ENCODE measurements at regions not wholly inside any gene's neighbourhood (a gene's known extent, or its start where the extent isn't known, plus 50 kb on each side); places are given as distances from the start of the nearest gene placed in this dataset.
"Not testable (repeated sequence)": the region's sequence is repeated elsewhere in the genome, so short reads cannot be mapped to it uniquely, and the experiment has no call there.

DNA sequence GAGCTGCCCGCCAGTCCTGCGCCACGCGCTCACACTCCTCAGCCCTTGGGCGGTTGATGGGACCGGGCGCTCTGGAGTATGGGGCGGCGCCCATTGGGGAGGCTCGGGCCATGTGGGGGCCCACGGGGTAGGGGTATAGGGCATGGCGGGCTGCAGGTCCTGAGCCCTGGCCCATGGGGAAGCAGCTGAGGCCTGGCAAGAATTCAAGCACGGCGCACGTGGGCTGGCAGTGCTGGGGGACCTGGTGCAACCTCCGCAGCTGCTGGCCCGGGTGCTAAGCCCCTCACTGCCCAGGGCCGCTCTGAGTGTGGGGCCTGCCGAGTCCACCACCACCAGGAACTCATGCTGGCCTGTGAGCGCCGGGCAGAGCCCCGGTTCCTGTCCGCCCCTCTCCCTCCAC lies 229.6 kb upstream of the ZNF608 start:
- ATAC-seq (ENCODE audit: low FRiP score) (no peak), DNase-seq (ENCODE audit: low spot score) (no peak)
- TF ChIP-seq, protein P1, sequence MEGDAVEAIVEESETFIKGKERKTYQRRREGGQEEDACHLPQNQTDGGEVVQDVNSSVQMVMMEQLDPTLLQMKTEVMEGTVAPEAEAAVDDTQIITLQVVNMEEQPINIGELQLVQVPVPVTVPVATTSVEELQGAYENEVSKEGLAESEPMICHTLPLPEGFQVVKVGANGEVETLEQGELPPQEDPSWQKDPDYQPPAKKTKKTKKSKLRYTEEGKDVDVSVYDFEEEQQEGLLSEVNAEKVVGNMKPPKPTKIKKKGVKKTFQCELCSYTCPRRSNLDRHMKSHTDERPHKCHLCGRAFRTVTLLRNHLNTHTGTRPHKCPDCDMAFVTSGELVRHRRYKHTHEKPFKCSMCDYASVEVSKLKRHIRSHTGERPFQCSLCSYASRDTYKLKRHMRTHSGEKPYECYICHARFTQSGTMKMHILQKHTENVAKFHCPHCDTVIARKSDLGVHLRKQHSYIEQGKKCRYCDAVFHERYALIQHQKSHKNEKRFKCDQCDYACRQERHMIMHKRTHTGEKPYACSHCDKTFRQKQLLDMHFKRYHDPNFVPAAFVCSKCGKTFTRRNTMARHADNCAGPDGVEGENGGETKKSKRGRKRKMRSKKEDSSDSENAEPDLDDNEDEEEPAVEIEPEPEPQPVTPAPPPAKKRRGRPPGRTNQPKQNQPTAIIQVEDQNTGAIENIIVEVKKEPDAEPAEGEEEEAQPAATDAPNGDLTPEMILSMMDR (IDR thresholded peaks at IDR 0.05): no peak

DNA sequence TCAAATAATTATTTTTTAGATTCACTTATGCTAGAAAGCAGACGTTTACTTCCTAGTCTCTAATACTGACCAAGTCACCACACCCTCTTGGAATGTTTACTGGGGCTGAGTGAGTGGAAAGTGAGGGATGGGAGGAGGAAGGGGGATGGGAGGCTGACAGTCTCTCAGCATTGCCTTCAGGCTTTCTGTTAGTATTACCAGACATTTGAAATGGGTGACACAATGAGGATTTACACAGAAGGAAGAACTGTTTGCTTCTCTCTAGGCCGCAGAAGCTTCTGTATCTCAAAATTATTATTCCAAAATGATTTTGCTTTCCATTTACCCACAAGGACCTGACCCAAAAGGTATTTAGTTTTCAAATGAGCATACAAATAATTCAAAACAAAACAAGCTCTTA lies 232.8 kb upstream of the ZNF608 start:
- TF ChIP-seq, protein P1 (IDR thresholded peaks at IDR 0.05): no peak
- ATAC-seq (ENCODE audit: low FRiP score) (no peak), DNase-seq (ENCODE audit: low spot score) (no peak)

DNA sequence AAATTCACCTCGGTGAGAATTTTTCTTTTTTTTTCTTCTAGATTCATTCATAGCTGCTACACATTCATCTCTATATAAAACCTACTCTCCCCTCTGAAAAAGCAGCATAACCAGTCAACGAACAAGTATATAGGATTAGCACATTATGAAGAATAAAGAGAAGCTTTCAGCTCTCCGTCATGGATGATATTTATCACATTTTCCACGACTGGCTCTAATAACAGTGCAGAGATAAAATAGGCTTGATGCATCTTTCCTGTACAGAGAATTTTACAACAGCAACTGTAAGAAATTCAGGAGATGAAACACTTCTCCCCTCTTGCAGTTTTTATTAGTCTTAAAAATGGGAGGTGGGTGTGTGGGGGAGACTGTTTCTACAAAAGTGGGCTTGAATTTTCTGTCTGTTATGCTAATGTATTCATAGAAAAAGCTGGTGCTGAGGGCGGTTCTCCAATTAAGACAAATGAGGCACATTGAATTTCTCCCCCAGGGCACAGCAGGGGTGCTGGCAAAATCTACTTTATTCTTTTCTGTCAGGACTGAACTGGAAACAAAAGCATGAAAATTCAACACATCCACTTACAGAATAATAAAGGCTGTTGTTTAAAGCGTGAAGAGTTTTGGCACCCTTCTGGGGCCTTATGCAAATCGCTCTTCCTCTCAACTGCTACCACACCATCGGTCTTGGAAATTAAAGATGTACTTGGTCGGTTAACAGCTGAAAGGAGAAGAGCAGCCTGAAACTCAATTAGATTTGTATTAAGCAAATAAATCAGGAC lies 233.9 kb upstream of the ZNF608 start:
- DNase-seq (ENCODE audit: low spot score) (no peak), ATAC-seq (ENCODE audit: low FRiP score) (no peak)
- TF ChIP-seq, protein P1 (IDR thresholded peaks at IDR 0.05): no peak

DNA sequence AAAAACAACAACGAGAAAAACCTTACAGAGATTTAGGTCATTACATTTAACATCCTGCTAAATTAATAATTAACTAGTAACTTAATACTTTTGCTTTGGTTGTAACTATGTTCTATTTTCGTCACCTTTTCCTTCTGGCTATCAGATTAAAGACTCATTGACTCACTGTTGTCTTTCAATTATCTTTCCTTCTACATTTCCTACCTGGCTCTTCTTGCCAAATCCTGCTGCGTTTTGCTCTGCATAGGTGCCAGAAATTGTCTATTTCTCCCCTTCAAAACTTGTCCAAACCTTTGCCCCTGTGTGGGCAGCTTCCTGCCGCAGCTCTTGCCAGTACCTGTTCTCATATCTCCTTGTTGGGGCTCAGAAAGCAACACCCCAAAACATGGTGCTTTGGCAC lies 235.5 kb upstream of the ZNF608 start:
- TF ChIP-seq, protein P1 (IDR thresholded peaks at IDR 0.05): no peak
- DNase-seq (ENCODE audit: low spot score) (no peak), ATAC-seq (ENCODE audit: low FRiP score) (no peak)

DNA sequence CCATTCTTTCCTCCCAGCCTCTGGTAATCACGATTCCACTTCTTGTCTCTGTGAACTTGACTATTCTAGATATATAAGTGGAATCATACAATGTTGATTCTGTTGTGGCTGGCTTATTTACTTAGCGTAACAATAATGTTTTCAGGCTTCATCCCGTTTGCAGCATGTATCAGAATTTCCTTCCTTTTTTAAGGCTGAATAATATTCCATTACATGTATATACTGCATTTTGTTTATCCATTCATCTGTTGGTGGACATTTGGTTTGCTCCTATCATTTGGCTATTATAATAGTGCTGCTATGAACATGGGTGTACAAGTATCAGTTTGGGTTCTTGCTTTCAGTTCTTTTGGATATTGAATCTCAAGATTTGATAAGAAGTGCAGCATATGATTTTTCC lies 239.7 kb upstream of the ZNF608 start:
- TF ChIP-seq, protein P1 (IDR thresholded peaks at IDR 0.05): no peak
- DNase-seq (ENCODE audit: low spot score) (no peak), ATAC-seq (ENCODE audit: low FRiP score) (no peak)

DNA sequence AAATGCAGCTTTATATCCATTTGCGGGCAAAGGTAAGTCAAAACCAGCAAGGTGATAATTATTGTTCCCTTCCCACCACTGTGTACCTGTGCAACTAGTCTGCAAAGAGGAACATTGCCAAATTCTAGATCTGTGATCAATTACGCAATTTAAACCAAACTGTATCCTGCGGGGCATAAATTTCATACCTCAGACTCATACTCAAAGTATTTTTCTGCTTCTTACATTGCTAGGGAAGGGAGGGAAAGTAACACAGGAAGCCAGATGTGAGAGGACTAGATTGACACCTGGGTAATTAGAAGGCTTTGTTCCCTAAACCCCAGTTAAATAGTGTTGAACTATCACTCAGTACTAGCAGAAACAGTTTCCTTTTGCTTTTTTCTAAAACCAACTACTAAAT lies 240.2 kb upstream of the ZNF608 start:
- DNase-seq (ENCODE audit: low spot score) (no peak), ATAC-seq (ENCODE audit: low FRiP score) (no peak)
- TF ChIP-seq, protein P1 (IDR thresholded peaks at IDR 0.05): no peak

DNA sequence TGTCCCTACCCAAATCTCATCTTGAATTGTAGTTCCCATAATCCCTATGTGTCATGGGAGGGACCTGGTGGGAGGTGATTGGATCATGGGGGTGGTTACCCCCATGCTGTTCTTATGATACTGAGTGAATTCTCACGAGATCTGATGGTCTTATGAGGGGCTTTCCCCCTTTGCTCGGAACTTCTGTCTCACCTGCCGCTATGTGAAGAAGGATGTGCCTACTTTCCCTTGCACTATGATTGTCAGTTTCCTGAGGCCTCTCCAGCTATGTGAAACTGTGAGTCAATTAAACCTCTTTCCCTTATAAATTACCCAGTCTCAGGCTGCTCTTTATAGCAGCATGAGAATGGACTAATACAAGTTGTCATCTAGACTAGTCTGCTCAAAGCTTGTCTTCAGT lies 241.3 kb upstream of the ZNF608 start:
- ATAC-seq (ENCODE audit: low FRiP score); DNase-seq (ENCODE audit: low spot score): not testable (repeated sequence)

Data from omental fat pad (tissue), 3 donors.